ENCODE measurements at regions not wholly inside any gene's neighbourhood (a gene's known extent, or its start where the extent isn't known, plus 50 kb on each side); places are given as distances from the start of the nearest gene placed in this dataset.

DNA sequence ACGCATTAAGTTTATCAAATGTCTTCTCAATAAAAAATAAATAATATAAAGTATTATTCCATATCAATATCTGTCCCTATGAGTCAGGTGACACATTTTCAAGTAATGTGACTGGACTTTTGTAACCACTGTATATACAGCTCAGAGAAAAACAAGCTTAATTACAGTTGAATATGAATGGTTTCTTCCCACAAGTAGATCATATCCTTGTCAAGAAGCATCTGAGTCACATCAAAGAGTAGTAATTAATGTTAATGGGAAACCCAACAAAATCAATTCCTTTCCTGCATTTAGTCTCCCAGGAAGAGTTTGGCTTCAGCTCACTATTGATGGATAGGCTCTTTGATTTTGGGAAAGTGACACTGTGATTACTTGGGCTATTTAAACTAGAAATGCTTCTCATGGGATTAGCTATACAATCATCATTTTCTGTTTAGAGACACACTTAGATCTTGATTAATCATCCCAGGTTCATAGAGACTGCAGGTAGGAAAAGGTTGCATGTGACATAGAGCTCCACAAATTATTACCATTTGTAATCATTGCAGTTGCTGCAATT is 292.9 kb downstream of the GABRG2 start:
- H3K4me3 ChIP-seq: no peak overlapping the region
- no peaks in the 10 kb centered on the region for H3K27me3 ChIP-seq

DNA sequence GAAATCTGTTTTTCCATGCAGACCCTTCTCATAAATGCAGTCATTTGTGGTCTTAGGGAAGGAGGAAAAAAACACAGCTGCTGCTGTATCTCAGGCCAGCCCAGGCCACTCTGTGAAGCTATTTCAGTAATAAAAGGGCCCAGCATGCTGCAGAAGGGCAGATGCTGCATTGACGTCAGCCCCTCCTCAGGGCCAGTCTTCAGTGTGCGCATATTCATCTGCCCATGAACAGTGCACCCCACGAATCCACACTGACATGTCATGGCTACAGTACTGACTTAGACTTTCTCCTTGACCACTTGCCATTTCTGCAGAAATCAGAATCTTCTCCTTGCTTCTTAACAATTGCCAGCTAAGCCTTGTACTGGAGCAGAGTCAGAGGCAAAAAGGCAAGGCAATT is 304.7 kb downstream of the GABRG2 start:
- TF ChIP-seq, protein P1, sequence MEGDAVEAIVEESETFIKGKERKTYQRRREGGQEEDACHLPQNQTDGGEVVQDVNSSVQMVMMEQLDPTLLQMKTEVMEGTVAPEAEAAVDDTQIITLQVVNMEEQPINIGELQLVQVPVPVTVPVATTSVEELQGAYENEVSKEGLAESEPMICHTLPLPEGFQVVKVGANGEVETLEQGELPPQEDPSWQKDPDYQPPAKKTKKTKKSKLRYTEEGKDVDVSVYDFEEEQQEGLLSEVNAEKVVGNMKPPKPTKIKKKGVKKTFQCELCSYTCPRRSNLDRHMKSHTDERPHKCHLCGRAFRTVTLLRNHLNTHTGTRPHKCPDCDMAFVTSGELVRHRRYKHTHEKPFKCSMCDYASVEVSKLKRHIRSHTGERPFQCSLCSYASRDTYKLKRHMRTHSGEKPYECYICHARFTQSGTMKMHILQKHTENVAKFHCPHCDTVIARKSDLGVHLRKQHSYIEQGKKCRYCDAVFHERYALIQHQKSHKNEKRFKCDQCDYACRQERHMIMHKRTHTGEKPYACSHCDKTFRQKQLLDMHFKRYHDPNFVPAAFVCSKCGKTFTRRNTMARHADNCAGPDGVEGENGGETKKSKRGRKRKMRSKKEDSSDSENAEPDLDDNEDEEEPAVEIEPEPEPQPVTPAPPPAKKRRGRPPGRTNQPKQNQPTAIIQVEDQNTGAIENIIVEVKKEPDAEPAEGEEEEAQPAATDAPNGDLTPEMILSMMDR (IDR thresholded peaks at IDR 0.05): no peak
- TF ChIP-seq POLR2AphosphoS5 (IDR thresholded peaks at IDR 0.05) (no peak), POLR2A (IDR thresholded peaks at IDR 0.05) (no peak)
- intact Hi-C loops (cut with DNase I; ENCODE audit: low total_unique reads): loop anchor here (2.0 kb wide), 1 partner anchor 53 kb away; no protein-coding TSS in a partner anchor
- peaks cover 11 to 12% of the 10 kb centered on the region in 2 donors for H3K9me3 ChIP-seq
- DNase-seq (ENCODE audit: low spot score in 2 of 2): no peak
- no peak overlapping the region for H3K4me3 ChIP-seq
- no peak overlapping the region for H3K27ac ChIP-seq
- H3K27me3 ChIP-seq: no peaks in the 10 kb centered on the region
- H3K36me3 ChIP-seq: no peaks in the 10 kb centered on the region
- H3K4me1 ChIP-seq: no peaks in the 10 kb centered on the region

More for the DNA sequence above, 292.9 kb downstream of the GABRG2 start:
- H3K36me3 ChIP-seq: no peaks in the 10 kb centered on the region
- H3K4me1 ChIP-seq: no peaks in the 10 kb centered on the region
- H3K27ac ChIP-seq: no peak overlapping the region
- peaks cover 0 to 6% of the 10 kb centered on the region in 2 donors for H3K9me3 ChIP-seq
- no peak for TF ChIP-seq POLR2A (IDR thresholded peaks at IDR 0.05)
- TF ChIP-seq POLR2AphosphoS5 (IDR thresholded peaks at IDR 0.05): no peak
- TF ChIP-seq, protein P1 (IDR thresholded peaks at IDR 0.05): no peak
- intact Hi-C loops (cut with DNase I; ENCODE audit: low total_unique reads): no loop called here
- no peak for DNase-seq (ENCODE audit: low spot score in 2 of 2)

DNA sequence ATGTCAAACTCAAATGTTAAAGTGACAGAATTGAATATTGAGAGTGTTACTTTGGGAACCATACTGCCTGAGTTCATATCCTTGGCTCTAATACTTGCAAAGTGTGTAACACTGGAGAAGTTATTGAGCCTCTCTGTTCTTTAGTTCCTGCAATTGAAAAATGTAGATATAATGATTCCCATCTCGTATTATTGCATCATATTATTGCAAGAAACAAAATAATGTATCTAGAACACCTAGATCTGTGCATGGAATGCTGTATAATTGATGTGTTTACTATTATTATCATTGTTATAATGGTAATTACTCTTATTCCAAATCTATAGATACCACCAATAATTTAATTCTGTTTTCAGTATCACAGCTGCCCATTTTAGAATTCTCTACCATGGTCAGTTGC is 310.3 kb downstream of the GABRG2 start:
- H3K27ac ChIP-seq: no peak overlapping the region

DNA sequence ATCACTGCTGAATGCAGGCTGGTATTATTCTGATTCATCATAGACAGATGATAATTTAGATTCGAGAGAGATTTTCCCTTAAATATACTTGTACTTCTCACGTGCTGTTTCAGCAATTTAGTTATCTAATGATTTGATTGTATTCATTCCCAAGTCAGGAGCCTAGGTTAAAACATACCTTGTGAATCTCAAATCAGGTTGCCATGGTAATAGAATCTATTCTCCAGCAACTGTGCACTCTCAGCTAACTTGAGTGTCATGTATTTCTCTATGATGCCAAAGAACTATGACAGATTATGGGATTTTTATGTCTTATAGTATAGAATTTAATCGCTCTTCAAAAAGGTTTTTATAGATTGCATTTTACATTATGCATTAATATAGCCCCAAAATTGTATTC is 315.3 kb downstream of the GABRG2 start:
- DNase-seq (ENCODE audit: low spot score in 2 of 2): no peak
- Histone ChIP-seq H3K27me3 (no peaks in the 10 kb centered on the region), H3K36me3 (no peaks in the 10 kb centered on the region), H3K9me3 (no peaks in the 10 kb centered on the region), H3K27ac (no peak overlapping the region), H3K4me3 (no peak overlapping the region), H3K4me1 (no peaks in the 10 kb centered on the region)
- TF ChIP-seq, protein P1 (IDR thresholded peaks at IDR 0.05): no peak
- no peak for TF ChIP-seq POLR2A (IDR thresholded peaks at IDR 0.05)
- TF ChIP-seq POLR2AphosphoS5 (IDR thresholded peaks at IDR 0.05): no peak
- intact Hi-C loops (cut with DNase I; ENCODE audit: low total_unique reads): no loop called here

More for the DNA sequence above, 310.3 kb downstream of the GABRG2 start:
- TF ChIP-seq, protein P1 (IDR thresholded peaks at IDR 0.05): no peak
- TF ChIP-seq POLR2A (IDR thresholded peaks at IDR 0.05) (no peak), POLR2AphosphoS5 (IDR thresholded peaks at IDR 0.05) (no peak)
- DNase-seq (ENCODE audit: low spot score in 2 of 2): no peak
- intact Hi-C loops (cut with DNase I; ENCODE audit: low total_unique reads): no loop called here
- H3K4me1 ChIP-seq: no peaks in the 10 kb centered on the region
- H3K9me3 ChIP-seq: no peaks in the 10 kb centered on the region
- H3K27me3 ChIP-seq: no peaks in the 10 kb centered on the region
- no peak overlapping the region for H3K4me3 ChIP-seq
- H3K36me3 ChIP-seq: no peaks in the 10 kb centered on the region

DNA sequence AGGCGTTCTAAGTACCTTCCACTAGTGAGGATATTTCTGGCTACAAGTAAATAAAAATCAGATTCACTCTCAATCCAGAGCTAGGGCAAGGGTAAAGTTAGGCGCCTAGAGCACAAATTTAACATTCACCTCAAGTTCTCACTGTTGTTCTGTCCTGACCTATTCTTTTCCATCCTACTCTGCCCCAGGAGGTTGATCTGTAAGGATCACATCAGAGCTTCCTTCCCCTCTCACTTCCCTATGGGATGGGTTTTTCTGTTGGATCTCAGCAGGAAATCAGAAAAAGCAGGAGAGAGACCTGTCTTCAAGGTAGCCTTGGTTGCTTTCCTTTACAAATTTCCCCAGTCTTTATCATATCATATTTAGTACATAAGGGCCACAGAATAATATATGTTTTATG is 316.7 kb downstream of the GABRG2 start:
- Histone ChIP-seq H3K27ac (no peak overlapping the region), H3K4me1 (no peaks in the 10 kb centered on the region), H3K4me3 (no peak overlapping the region), H3K36me3 (no peaks in the 10 kb centered on the region), H3K9me3 (no peaks in the 10 kb centered on the region), H3K27me3 (peaks cover 0 to 4% of the 10 kb centered on the region in 2 donors)
- intact Hi-C loops (cut with DNase I; ENCODE audit: low total_unique reads): loop anchor here (2.0 kb wide), 1 partner anchor 17 kb away; no protein-coding TSS in a partner anchor
- DNase-seq (ENCODE audit: low spot score in 2 of 2): no peak
- TF ChIP-seq, protein P1 (IDR thresholded peaks at IDR 0.05): no peak
- no peak for TF ChIP-seq POLR2A (IDR thresholded peaks at IDR 0.05)
- TF ChIP-seq POLR2AphosphoS5 (IDR thresholded peaks at IDR 0.05): no peak

Measured in breast epithelium (tissue), 4 donors.